HL-60 (cell line): ENCODE measurements at regions not wholly inside any gene's neighbourhood (a gene's known extent, or its start where the extent isn't known, plus 50 kb on each side); places are given as distances from the start of the nearest gene placed in this dataset.

Experiments
- DNase-seq, 2 experiments: peaks; one replicate each; pipeline ENCODE4 v3.0.0-alpha.2; 2010 to 2020; ENCODE audit warnings: low read depth in 1 of 2, low spot score in 1 of 2
- H3K27ac ChIP-seq: fragments of 250-450 bp; sonication (Bioruptor Pico); replicated peaks from 2 replicates; pipeline ENCODE4 v1.5.1; 2020; ENCODE audit warnings: mild to moderate bottlenecking, moderate library complexity
- H3K27me3 ChIP-seq: fragments of 250-450 bp; sonication (Bioruptor Pico); 2 replicates; pipeline ENCODE4 v1.5.1; 2021; ENCODE audit warnings: mild to moderate bottlenecking, moderate library complexity; ENCODE audit not compliant: insufficient read depth, poor library complexity, severe bottlenecking
- H3K4me3 ChIP-seq: replicated peaks from 2 replicates; pipeline ENCODE4 v1.5.1; 2011; ENCODE audit warnings: mild to moderate bottlenecking, control low read depth, low read length; ENCODE audit not compliant: insufficient read depth
- CTCF ChIP-seq: IDR thresholded peaks from one replicate; pipeline ENCODE4 v1.5.1; 2011; ENCODE audit warnings: low read length, control low read depth, inconsistent platforms; ENCODE audit not compliant: insufficient read depth
- GABPA ChIP-seq: IDR thresholded peaks from 2 replicates; pipeline ENCODE4 v1.6.1; 2012; ENCODE audit warnings: low read depth
- POLR2AphosphoS5 ChIP-seq: IDR thresholded peaks from 2 replicates; pipeline ENCODE4 v1.6.1; 2012; ENCODE audit warnings: low read depth
- SPI1 ChIP-seq: IDR thresholded peaks from 2 replicates; pipeline ENCODE4 v1.6.1; 2012; ENCODE audit warnings: low read depth, mild to moderate bottlenecking, borderline replicate concordance
- TF ChIP-seq, protein P1 (sequence below): IDR thresholded peaks from 2 replicates; pipeline ENCODE4 v1.6.1; 2012; ENCODE audit warnings: low read depth; ENCODE audit not compliant: insufficient replicate concordance

GRCh38 chr16:52851211-52851740 is 201.4 kb downstream of the CHD9NB start:
- Histone ChIP-seq H3K27ac (no peak overlapping the region), H3K4me3 (no peak overlapping the region), H3K27me3 (no peaks in the 10 kb centered on the region)
- no peak for DNase-seq
- TF ChIP-seq SPI1, result no peak
- TF ChIP-seq POLR2AphosphoS5, result no peak
- TF ChIP-seq GABPA, result no peak

DNA sequence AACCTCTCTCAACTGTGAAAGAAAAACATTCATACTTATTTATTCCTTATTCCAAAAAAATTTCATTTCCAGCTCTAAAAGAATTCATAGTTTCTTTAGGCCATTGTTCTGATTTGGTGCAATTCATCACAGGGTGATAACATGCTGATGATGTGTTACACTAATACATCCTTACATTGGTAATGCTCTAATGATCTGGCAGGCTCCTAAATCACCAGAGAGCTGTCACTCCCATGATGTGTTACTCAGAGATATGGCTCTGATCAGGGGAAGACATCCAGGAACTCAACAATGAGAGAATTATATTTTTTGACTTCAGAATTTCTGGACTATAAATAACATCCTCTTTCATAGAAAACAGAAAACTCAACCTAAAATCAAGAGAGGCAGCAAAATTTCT is 209.3 kb downstream of the CHD9NB start:
- H3K27me3 ChIP-seq, result no peaks in the 10 kb centered on the region
- DNase-seq, result no peak
- no peak overlapping the region for H3K27ac ChIP-seq
- no peak overlapping the region for H3K4me3 ChIP-seq
- TF ChIP-seq SPI1 (no peak), CTCF (no peak), GABPA (no peak), POLR2AphosphoS5 (no peak)
- TF ChIP-seq, protein P1, sequence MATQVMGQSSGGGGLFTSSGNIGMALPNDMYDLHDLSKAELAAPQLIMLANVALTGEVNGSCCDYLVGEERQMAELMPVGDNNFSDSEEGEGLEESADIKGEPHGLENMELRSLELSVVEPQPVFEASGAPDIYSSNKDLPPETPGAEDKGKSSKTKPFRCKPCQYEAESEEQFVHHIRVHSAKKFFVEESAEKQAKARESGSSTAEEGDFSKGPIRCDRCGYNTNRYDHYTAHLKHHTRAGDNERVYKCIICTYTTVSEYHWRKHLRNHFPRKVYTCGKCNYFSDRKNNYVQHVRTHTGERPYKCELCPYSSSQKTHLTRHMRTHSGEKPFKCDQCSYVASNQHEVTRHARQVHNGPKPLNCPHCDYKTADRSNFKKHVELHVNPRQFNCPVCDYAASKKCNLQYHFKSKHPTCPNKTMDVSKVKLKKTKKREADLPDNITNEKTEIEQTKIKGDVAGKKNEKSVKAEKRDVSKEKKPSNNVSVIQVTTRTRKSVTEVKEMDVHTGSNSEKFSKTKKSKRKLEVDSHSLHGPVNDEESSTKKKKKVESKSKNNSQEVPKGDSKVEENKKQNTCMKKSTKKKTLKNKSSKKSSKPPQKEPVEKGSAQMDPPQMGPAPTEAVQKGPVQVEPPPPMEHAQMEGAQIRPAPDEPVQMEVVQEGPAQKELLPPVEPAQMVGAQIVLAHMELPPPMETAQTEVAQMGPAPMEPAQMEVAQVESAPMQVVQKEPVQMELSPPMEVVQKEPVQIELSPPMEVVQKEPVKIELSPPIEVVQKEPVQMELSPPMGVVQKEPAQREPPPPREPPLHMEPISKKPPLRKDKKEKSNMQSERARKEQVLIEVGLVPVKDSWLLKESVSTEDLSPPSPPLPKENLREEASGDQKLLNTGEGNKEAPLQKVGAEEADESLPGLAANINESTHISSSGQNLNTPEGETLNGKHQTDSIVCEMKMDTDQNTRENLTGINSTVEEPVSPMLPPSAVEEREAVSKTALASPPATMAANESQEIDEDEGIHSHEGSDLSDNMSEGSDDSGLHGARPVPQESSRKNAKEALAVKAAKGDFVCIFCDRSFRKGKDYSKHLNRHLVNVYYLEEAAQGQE, result no peak

DNA sequence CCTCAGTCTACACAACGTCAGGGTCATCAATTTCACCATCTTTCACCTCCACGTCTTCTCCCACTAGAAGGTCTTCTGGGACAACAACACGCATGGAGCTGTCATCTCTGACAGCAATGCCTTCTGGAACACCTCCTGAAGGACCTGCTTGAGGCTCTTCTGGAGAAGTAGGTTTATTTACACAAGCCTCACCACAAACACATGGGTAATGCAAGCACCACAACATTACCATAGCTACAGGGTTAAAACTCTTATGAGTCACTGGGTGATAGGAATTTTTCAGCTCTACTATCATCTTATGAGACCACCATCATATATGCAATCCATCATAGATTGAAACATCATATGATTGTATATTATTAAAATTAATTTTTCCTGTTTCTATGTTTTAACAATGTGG is 215.4 kb downstream of the CHD9NB start:
- no peak for DNase-seq
- no peak overlapping the region for H3K27ac ChIP-seq
- H3K4me3 ChIP-seq, result no peak overlapping the region
- TF ChIP-seq, protein P1, result no peak
- TF ChIP-seq GABPA (no peak), CTCF (no peak), SPI1 (no peak), POLR2AphosphoS5 (no peak)
- H3K27me3 ChIP-seq, result no peaks in the 10 kb centered on the region

- DNase-seq, result no peak
- no peak for TF ChIP-seq GABPA
- no peak for TF ChIP-seq CTCF
- TF ChIP-seq POLR2AphosphoS5, result no peak
- TF ChIP-seq, protein P1, result no peak
- TF ChIP-seq SPI1, result no peak
- H3K27ac ChIP-seq, result no peak overlapping the region
- no peak overlapping the region for H3K4me3 ChIP-seq
- no peaks in the 10 kb centered on the region for H3K27me3 ChIP-seq
These were observed 217.8 kb downstream of the CHD9NB start for GRCh38 chr16:52834736-52835465.
